Body of pancreas (tissue), 4 donors: ENCODE measurements at regions not wholly inside any gene's neighbourhood (a gene's known extent, or its start where the extent isn't known, plus 50 kb on each side); places are given as distances from the start of the nearest gene placed in this dataset.

Experiments
- ATAC-seq: fragments of 150-250 bp; one replicate; pipeline ENCODE4 v1.9.1; 2016
- DNase-seq, 4 donors: peaks; one replicate each; pipeline ENCODE4 v3.0.0-alpha.2; 2019
- H3K27ac ChIP-seq, 4 donors: fragments of 200-600 bp; sonication (generic); 1 replicate in 3 of 4; 2 replicates in 1 of 4; pipeline versions ENCODE4 v1.5.1 to v1.6.1; 2016 to 2019; ENCODE audit warnings: mild to moderate bottlenecking in 1 of 4, mixed read lengths in 1 of 4, moderate library complexity in 1 of 4
- H3K27me3 ChIP-seq, 2 donors: fragments of 200-600 bp; sonication (generic); one replicate each; pipeline ENCODE4 v1.6.0; 2016; ENCODE audit warnings: mild to moderate bottlenecking in 1 of 2
- H3K36me3 ChIP-seq, 2 donors: fragments of 200-600 bp; sonication (generic); replicated peaks in 1 of 2; 2 replicates each; pipeline ENCODE4 v1.5.1; 2016; ENCODE audit warnings: low read depth in 2 of 2; ENCODE audit not compliant: insufficient read depth in 1 of 2
- H3K4me1 ChIP-seq: fragments of 200-600 bp; sonication (generic); one replicate; pipeline ENCODE4 v1.6.0; 2016
- H3K4me3 ChIP-seq, 2 donors: fragments of 200-600 bp; sonication (generic); 1 replicate in 1 of 2; 2 replicates in 1 of 2; pipeline ENCODE4 v1.5.1; 2016 to 2019
- H3K9me3 ChIP-seq, 3 donors: fragments of 200-600 bp; sonication (generic); 1 replicate in 2 of 3; 2 replicates in 1 of 3; pipeline ENCODE4 v1.5.1; 2016
- CTCF ChIP-seq, 7 experiments: fragments of 450-650 bp in 4 of 7; fragments of 200-600 bp in 3 of 7; sonication (generic) in 3 of 7; IDR thresholded peaks; one replicate each; pipeline ENCODE4 v1.5.1; 2016 to 2019; ENCODE audit warnings: antibody characterized with exemption in 7 of 7
- POLR2A ChIP-seq, 3 donors: fragments of 450-650 bp; IDR thresholded peaks; one replicate each; pipeline ENCODE4 v1.6.1; 2016; ENCODE audit warnings: antibody characterized with exemption in 3 of 3, mild to moderate bottlenecking in 2 of 3
- WGBS, 2 donors: methylation state at CpG; one replicate each; pipeline ENCODE4 v1.1.5; 2017; 5-methylcytosine and 5-hydroxymethylcytosine counted together
- intact Hi-C: fragments of 100-400 bp; cut with DNase I; formaldehyde crosslinking; loops from one replicate; pipeline ENCODE4 v1.15.1; 2023

- ATAC-seq (no peak), DNase-seq (no peak)
- Histone ChIP-seq H3K36me3 (no peaks in the 10 kb centered on the region), H3K27me3 (no peaks in the 10 kb centered on the region), H3K9me3 (no peaks in the 10 kb centered on the region), H3K4me3 (no peak overlapping the region), H3K27ac (no peak overlapping the region), H3K4me1 (no peaks in the 10 kb centered on the region)
- TF ChIP-seq CTCF (IDR thresholded peaks at IDR 0.05) (no peak), POLR2A (IDR thresholded peaks at IDR 0.05) (no peak)
- WGBS, 2 donors: 57 to 62% methylated on average over 3 of the region's 3 CpGs
- intact Hi-C loops: no loop called here
These were observed 360.8 kb downstream of the QKI start for GRCh38 chr6:163775313-163775712.

GRCh38 chr6:163774485-163774884, 360.0 kb downstream of the QKI start:
- 76 to 79% methylated on average over 8 of the region's 8 CpGs for WGBS, 2 donors
- H3K36me3 ChIP-seq: no peaks in the 10 kb centered on the region
- DNase-seq: no peak
- no peaks in the 10 kb centered on the region for H3K9me3 ChIP-seq
- no peak overlapping the region for H3K4me3 ChIP-seq
- TF ChIP-seq POLR2A (IDR thresholded peaks at IDR 0.05) (no peak), CTCF (IDR thresholded peaks at IDR 0.05) (no peak)
- H3K27me3 ChIP-seq: no peaks in the 10 kb centered on the region
- ATAC-seq: no peak
- H3K27ac ChIP-seq: no peak overlapping the region
- H3K4me1 ChIP-seq: no peaks in the 10 kb centered on the region
- intact Hi-C loops: no loop called here

- 39 to 43% methylated on average over 4 of the region's 4 CpGs for WGBS, 2 donors
- ATAC-seq (no peak), DNase-seq (no peak)
- Histone ChIP-seq H3K27me3 (no peaks in the 10 kb centered on the region), H3K9me3 (no peaks in the 10 kb centered on the region), H3K4me3 (no peak overlapping the region), H3K4me1 (no peaks in the 10 kb centered on the region), H3K27ac (no peak overlapping the region), H3K36me3 (no peaks in the 10 kb centered on the region)
- intact Hi-C loops: no loop called here
- no peak for TF ChIP-seq CTCF (IDR thresholded peaks at IDR 0.05)
- TF ChIP-seq POLR2A (IDR thresholded peaks at IDR 0.05): no peak
These were observed 359.1 kb downstream of the QKI start for GRCh38 chr6:163773646-163774045.

GRCh38 chr6:163772701-163773100, 358.2 kb downstream of the QKI start:
- no peaks in the 10 kb centered on the region for H3K9me3 ChIP-seq
- WGBS, 2 donors: 34 to 40% methylated on average over 1 of the region's 1 CpG
- no peak overlapping the region for H3K4me3 ChIP-seq
- TF ChIP-seq CTCF (IDR thresholded peaks at IDR 0.05): no peak
- no peak for TF ChIP-seq POLR2A (IDR thresholded peaks at IDR 0.05)
- no peaks in the 10 kb centered on the region for H3K36me3 ChIP-seq
- ATAC-seq: no peak
- no peaks in the 10 kb centered on the region for H3K27me3 ChIP-seq
- no peak for DNase-seq
- no peak overlapping the region for H3K27ac ChIP-seq
- H3K4me1 ChIP-seq: no peaks in the 10 kb centered on the region
- intact Hi-C loops: no loop called here

GRCh38 chr6:163771180-163771579, 356.7 kb downstream of the QKI start:
- no peaks in the 10 kb centered on the region for H3K9me3 ChIP-seq
- no peak overlapping the region for H3K27ac ChIP-seq
- no peaks in the 10 kb centered on the region for H3K27me3 ChIP-seq
- no peaks in the 10 kb centered on the region for H3K4me1 ChIP-seq
- DNase-seq (no peak), ATAC-seq (no peak)
- 33 to 60% methylated on average over 1 of the region's 1 CpG for WGBS, 2 donors
- intact Hi-C loops: no loop called here
- no peaks in the 10 kb centered on the region for H3K36me3 ChIP-seq
- H3K4me3 ChIP-seq: no peak overlapping the region
- TF ChIP-seq POLR2A (IDR thresholded peaks at IDR 0.05) (no peak), CTCF (IDR thresholded peaks at IDR 0.05) (no peak)
